K562 (cell line): ENCODE measurements at regions not wholly inside any gene's neighbourhood (a gene's known extent, or its start where the extent isn't known, plus 50 kb on each side); places are given as distances from the start of the nearest gene placed in this dataset.

Experiments used
- ATAC-seq: fragments of 200-7000 bp; cut with Tn5 transposase; 3 replicates; pipeline ENCODE4 v1.9.1; 2020; ENCODE audit warnings: moderate library complexity
- BruUV-seq: library from RNA; stranded (reverse); fragments of 400-500 nt; replicated peaks from 2 replicates; lab custom pipeline; 2021; lab: Mats Ljungman, UMichigan
- CTCF ChIA-PET: fragments of 300-600 bp; formaldehyde crosslinking; extraction: SDS; loops from one replicate; lab custom pipeline; 2021; ENCODE audit warnings: low intra/inter-chr PET ratio; lab: Yijun Ruan, JAX
- POLR2A ChIA-PET: fragments of 300-600, 350-650 bp; sonication (Branson Sonifier 250); formaldehyde crosslinking; extraction: SDS; loops from one replicate; lab custom pipeline; 2021; ENCODE audit warnings: antibody characterized with exemption, inconsistent platforms; lab: Yijun Ruan, JAX
- DNase-seq, 4 experiments: peaks; one replicate each; pipeline versions ENCODE4 v3.0.0 to v3.0.0-alpha.2; 2011 to 2018; ENCODE audit warnings: low spot score in 3 of 4, mixed read lengths in 3 of 4; ENCODE audit errors: extremely low read depth in 1 of 4
- FAIRE-seq: peaks from 2 replicates; lab custom pipeline; 2011; peaks lifted over from hg19 to GRCh38; lab: Jason Lieb, UNC
- H2AFZ ChIP-seq: 2 replicates; pipeline ENCODE4 v1.6.0; 2011; ENCODE audit warnings: low read depth, low read length, control low read depth, inconsistent platforms
- H3K27ac ChIP-seq: fragments of 200-600 bp; 3 replicates; pipeline ENCODE4 v1.8.0; 2011; ENCODE audit warnings: low read depth, mild to moderate bottlenecking, control low read depth, inconsistent platforms, low read length, moderate library complexity, mixed read lengths; ENCODE audit errors: extremely low read depth
- H3K27me3 ChIP-seq, 2 experiments: fragments of 300-600 bp in 1 of 2; 2 replicates in 1 of 2; 3 replicates in 1 of 2; pipeline versions ENCODE4 v1.6.0 to v1.8.0; 2011; ENCODE audit warnings: inconsistent platforms in 2 of 2, low read length in 2 of 2, mild to moderate bottlenecking in 1 of 2, mixed read lengths in 1 of 2, moderate library complexity in 1 of 2; ENCODE audit not compliant: control insufficient read depth in 2 of 2, insufficient read depth in 2 of 2
- H3K36me3 ChIP-seq: fragments of 300-600 bp; 3 replicates; pipeline ENCODE4 v1.8.0; 2011; ENCODE audit warnings: mild to moderate bottlenecking, low read length, inconsistent platforms; ENCODE audit not compliant: control insufficient read depth, insufficient read depth
- H3K4me1 ChIP-seq, 2 experiments: fragments of 200-600 bp in 1 of 2; replicated peaks in 1 of 2; 2 replicates in 1 of 2; 3 replicates in 1 of 2; pipeline versions ENCODE4 v1.5.1 to v1.8.0; 2011; ENCODE audit warnings: inconsistent platforms in 2 of 2, low read length in 2 of 2, mild to moderate bottlenecking in 1 of 2, mixed read lengths in 1 of 2, moderate library complexity in 1 of 2; ENCODE audit not compliant: control insufficient read depth in 2 of 2, insufficient read depth in 2 of 2
- H3K4me2 ChIP-seq: 2 replicates; pipeline ENCODE4 v1.6.1; 2011; ENCODE audit warnings: low read length, control low read depth, inconsistent platforms, mixed read lengths; ENCODE audit not compliant: insufficient read depth
- H3K4me3 ChIP-seq: fragments of 200-600 bp; sonication (generic), shearing (Covaris generic); 2 replicates; pipeline ENCODE4 v1.5.1; 2016; ENCODE audit warnings: control low read depth, inconsistent platforms
- H3K79me2 ChIP-seq: fragments of 200-600 bp; 3 replicates; pipeline ENCODE4 v1.8.0; 2011; ENCODE audit warnings: low read length, inconsistent platforms; ENCODE audit not compliant: control insufficient read depth, insufficient read depth
- H3K9ac ChIP-seq, 2 experiments: 2 replicates each; pipeline versions ENCODE4 v1.6.0 to v1.6.1; 2011; ENCODE audit warnings: low read depth in 2 of 2, low read length in 2 of 2, control low read depth in 1 of 2, inconsistent platforms in 1 of 2, mild to moderate bottlenecking in 1 of 2, mixed read lengths in 1 of 2; ENCODE audit not compliant: insufficient read depth in 1 of 2
- H3K9me1 ChIP-seq: one replicate; pipeline ENCODE4 v1.6.0; 2011; ENCODE audit warnings: inconsistent platforms, mild to moderate bottlenecking, low read length, moderate library complexity; ENCODE audit not compliant: control insufficient read depth, insufficient read depth
- H3K9me3 ChIP-seq: replicated peaks from 2 replicates; pipeline ENCODE4 v1.5.1; 2011; ENCODE audit warnings: low read depth, low read length, inconsistent platforms; ENCODE audit not compliant: control insufficient read depth, insufficient read depth
- H4K20me1 ChIP-seq: replicated peaks from 2 replicates; pipeline ENCODE4 v1.6.1; 2011; ENCODE audit warnings: low read length, inconsistent platforms, mixed read lengths; ENCODE audit not compliant: control insufficient read depth, insufficient read depth
- ATF7 ChIP-seq: fragments of 450-650 bp; IDR thresholded peaks from 2 replicates; pipeline ENCODE4 v1.7.1; 2014; ENCODE audit warnings: mild to moderate bottlenecking, moderate library complexity
- MEF2D ChIP-seq: conservative IDR thresholded peaks from 2 replicates; pipeline ENCODE4 v1.6.1; 2016; ENCODE audit warnings: low read depth, missing genetic modification characterization, missing compliant biosample characterization
- RFX1 ChIP-seq: fragments of 450-650 bp; IDR thresholded peaks from 2 replicates; pipeline ENCODE4 v1.6.1; 2016; ENCODE audit warnings: mild to moderate bottlenecking, moderate library complexity
- ZNF316 ChIP-seq: fragments of 450-650 bp; IDR thresholded peaks from 2 replicates; pipeline ENCODE4 v1.6.1; 2016
- ZNF695 ChIP-seq: fragments of 450-650 bp; formaldehyde crosslinking; IDR thresholded peaks from 2 replicates; pipeline ENCODE4 v1.4.0; 2020; ENCODE audit warnings: mild to moderate bottlenecking, moderate library complexity
- WGBS: fragments of 100-300 bp; shearing (Covaris generic); methylation state at CpG from one replicate; pipeline ENCODE4 v1.1.6; 2016; ENCODE audit warnings: low coverage, mixed read lengths; ENCODE audit not compliant: insufficient coverage; ENCODE audit errors: missing lambda C conversion rate; 5-methylcytosine and 5-hydroxymethylcytosine counted together
- in situ Hi-C: fragments of 300-500 bp; cut with MboI; formaldehyde crosslinking; loops from 4 replicates; pipeline ENCODE4 v1.15.0; 2018; ENCODE audit warnings: inconsistent platforms, mixed read lengths
- intact Hi-C: fragments of 100-400 bp; cut with micrococcal nuclease; formaldehyde crosslinking; loops from 2 replicates; pipeline ENCODE4 v1.14.2; 2022

GRCh38 chr15:87500240-87500639 is 756.3 kb downstream of the NTRK3 start:
- Histone ChIP-seq H3K36me3 (0 out of 3 replicates have a peak, but pooled peaks cover 2% of the 10 kb centered on the region), H3K4me3 (no peak overlapping the region), H2AFZ (no peak overlapping the region), H3K9me3 (no peaks in the 10 kb centered on the region), H3K4me2 (no peak overlapping the region), H3K27me3 (no peaks in the 10 kb centered on the region), H3K4me1 (no peaks in the 10 kb centered on the region), H3K79me2 (no peaks in the 10 kb centered on the region), H3K27ac (no peak overlapping the region), H4K20me1 (no peaks in the 10 kb centered on the region), H3K9me1 (no peaks in the 10 kb centered on the region), H3K9ac (no peak overlapping the region)
- POLR2A ChIA-PET, result no interaction called here
- CTCF ChIA-PET, result no interaction called here
- WGBS, result 47% methylated on average over 7 of the region's 7 CpGs
- BruUV-seq, result no TSS peak
- in situ Hi-C loops, result no loop called here
- intact Hi-C loops, result no loop called here
- peak; percentile 52; the same call in 1 of the 2 replicates for TF ChIP-seq RFX1
- no peak for TF ChIP-seq ATF7
- DNase-seq (no peak), FAIRE-seq (no peak), ATAC-seq (no peak)

- peaks cover 9% of the 10 kb centered on the region; the same call in 2 of the 3 replicates for H3K36me3 ChIP-seq
- no peaks in the 10 kb centered on the region for H3K27me3 ChIP-seq
- H3K79me2 ChIP-seq, result no peaks in the 10 kb centered on the region
- H3K4me2 ChIP-seq, result no peak overlapping the region
- H3K9me3 ChIP-seq, result no peaks in the 10 kb centered on the region
- H3K27ac ChIP-seq, result no peak overlapping the region
- ATAC-seq (no peak), FAIRE-seq (no peak), DNase-seq (no peak)
- no peak overlapping the region for H3K9ac ChIP-seq
- no peaks in the 10 kb centered on the region for H3K9me1 ChIP-seq
- ChIA-PET POLR2A (no interaction called here), CTCF (no interaction called here)
- BruUV-seq, result no TSS peak
- H4K20me1 ChIP-seq, result no peaks in the 10 kb centered on the region
- H3K4me1 ChIP-seq, result no peaks in the 10 kb centered on the region
- H3K4me3 ChIP-seq, result no peak overlapping the region
- in situ Hi-C loops, result no loop called here
- 58% methylated on average over 5 of the region's 5 CpGs for WGBS
- no peak overlapping the region for H2AFZ ChIP-seq
- 0 out of 2 replicates have a peak, but pooled peaks have one; percentile 31 for TF ChIP-seq ZNF316
- no peak for TF ChIP-seq MEF2D (tag)
- TF ChIP-seq ZNF695 (CRISPR knock-in tag), result no peak
- TF ChIP-seq, all 486 proteins: peak for 1
- intact Hi-C loops, result no loop called here
Measured at GRCh38 chr15:87498560-87498959, 758.0 kb downstream of the NTRK3 start.
